Naive B cell (primary cell): ENCODE measurements at regions not wholly inside any gene's neighbourhood (a gene's known extent, or its start where the extent isn't known, plus 50 kb on each side); places are given as distances from the start of the nearest gene placed in this dataset.
A peak's percentile ranks its signal among the peaks of the same experiment; 100 is the strongest.
"Not testable (repeated sequence)": the region's sequence is repeated elsewhere in the genome, so short reads cannot be mapped to it uniquely, and the experiment has no call there.

Experiments
- ATAC-seq, 2 donors: fragments of 150-1000 bp; cut with Tn5 transposase; 2 replicates each; pipeline ENCODE4 v1.10.0; 2021; ENCODE audit warnings: low read depth in 2 of 2, mild to moderate bottlenecking in 2 of 2, moderate library complexity in 2 of 2
- DNase-seq: peaks from one replicate; pipeline ENCODE4 v3.0.0; 2022
- H3K27ac Mint-ChIP-seq, 6 donors: one replicate each; pipeline ENCODE4 v1.8.0; 2020 to 2022; ENCODE audit warnings: mild to moderate bottlenecking in 6 of 6, mixed read lengths in 6 of 6, moderate library complexity in 5 of 6, inconsistent platforms in 2 of 6
- H3K27me3 Mint-ChIP-seq, 3 donors: one replicate each; pipeline ENCODE4 v1.8.0; 2021 to 2022; ENCODE audit warnings: mixed read lengths in 3 of 3, mild to moderate bottlenecking in 1 of 3
- H3K36me3 Mint-ChIP-seq, 2 donors: one replicate each; pipeline ENCODE4 v1.8.0; 2020 to 2022; ENCODE audit warnings: mixed read lengths in 2 of 2, inconsistent platforms in 1 of 2, mild to moderate bottlenecking in 1 of 2
- H3K4me1 Mint-ChIP-seq, 3 donors: one replicate each; pipeline ENCODE4 v1.8.0; 2020 to 2022; ENCODE audit warnings: mixed read lengths in 3 of 3, inconsistent platforms in 1 of 3, mild to moderate bottlenecking in 1 of 3, moderate library complexity in 1 of 3
- H3K4me3 Mint-ChIP-seq, 8 donors: one replicate each; pipeline ENCODE4 v1.8.0; 2020 to 2022; ENCODE audit warnings: mild to moderate bottlenecking in 8 of 8, mixed read lengths in 8 of 8, moderate library complexity in 8 of 8, inconsistent platforms in 2 of 8
- H3K9me3 Mint-ChIP-seq, 7 donors: one replicate each; pipeline ENCODE4 v1.8.0; 2020 to 2022; ENCODE audit warnings: mixed read lengths in 7 of 7, mild to moderate bottlenecking in 5 of 7, inconsistent platforms in 2 of 7, moderate library complexity in 1 of 7

DNA sequence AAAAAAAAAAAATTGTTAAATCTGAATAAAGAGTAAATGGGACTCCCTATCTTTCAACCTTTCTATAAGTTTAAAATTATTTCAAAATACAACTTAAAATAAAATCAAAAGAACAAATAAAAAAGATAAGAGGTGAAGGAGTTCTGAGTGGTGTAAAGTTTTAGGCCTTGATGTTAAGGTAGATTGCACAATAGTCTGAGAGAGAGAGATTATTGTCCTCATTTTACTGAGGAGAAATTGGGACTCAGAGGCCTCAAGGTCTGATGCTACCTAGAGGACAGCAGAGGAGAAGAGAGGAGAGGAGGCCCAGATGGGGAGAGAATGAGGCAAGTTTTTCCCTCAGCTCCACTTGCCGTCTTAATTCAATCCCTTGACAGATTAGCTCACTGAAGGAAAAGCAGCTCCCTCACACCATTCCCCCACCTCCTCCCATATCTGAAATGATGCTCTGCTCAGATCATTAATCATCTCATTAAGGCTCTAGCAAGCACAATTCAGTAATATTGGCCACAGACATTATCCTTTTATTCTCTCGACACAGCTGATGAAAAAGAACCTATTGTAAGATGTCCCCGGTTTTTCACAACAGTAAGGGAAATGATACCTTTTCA lies 106.3 kb upstream of the PTPN13 start:
- Mint-ChIP-seq H3K9me3 (no peaks in the 10 kb centered on the region), H3K27me3 (no peaks in the 10 kb centered on the region), H3K27ac (no peak overlapping the region)

DNA sequence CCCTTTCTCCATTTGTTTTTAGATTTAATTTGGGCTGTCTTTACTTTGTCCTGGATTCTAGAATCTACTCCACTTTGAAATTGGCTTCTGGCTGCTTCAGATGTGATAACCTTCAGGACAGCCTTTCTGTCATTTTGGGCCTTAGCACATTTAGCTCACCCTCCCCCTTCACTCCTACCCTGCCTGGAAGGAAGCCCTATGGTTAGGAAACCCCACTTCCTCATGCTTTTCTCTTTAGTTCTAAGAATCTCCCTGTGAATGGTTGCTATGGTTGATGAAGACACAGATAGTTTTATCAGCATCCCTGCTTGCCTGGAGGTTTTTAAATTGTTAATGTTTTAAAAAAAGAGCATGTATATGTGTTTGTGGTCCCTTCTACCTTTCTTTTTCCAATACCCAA lies 100.7 kb upstream of the PTPN13 start:
- no peak overlapping the region for H3K27ac Mint-ChIP-seq
- H3K4me3 Mint-ChIP-seq, result no peak overlapping the region
- H3K36me3 Mint-ChIP-seq, result no peaks in the 10 kb centered on the region

More for the DNA sequence above, 106.3 kb upstream of the PTPN13 start:
- Mint-ChIP-seq H3K4me3 (no peak overlapping the region), H3K4me1 (peaks cover 0 to 2% (median 0%) of the 10 kb centered on the region in 3 donors), H3K36me3 (no peaks in the 10 kb centered on the region)
- ATAC-seq (no peak), DNase-seq (no peak)

DNA sequence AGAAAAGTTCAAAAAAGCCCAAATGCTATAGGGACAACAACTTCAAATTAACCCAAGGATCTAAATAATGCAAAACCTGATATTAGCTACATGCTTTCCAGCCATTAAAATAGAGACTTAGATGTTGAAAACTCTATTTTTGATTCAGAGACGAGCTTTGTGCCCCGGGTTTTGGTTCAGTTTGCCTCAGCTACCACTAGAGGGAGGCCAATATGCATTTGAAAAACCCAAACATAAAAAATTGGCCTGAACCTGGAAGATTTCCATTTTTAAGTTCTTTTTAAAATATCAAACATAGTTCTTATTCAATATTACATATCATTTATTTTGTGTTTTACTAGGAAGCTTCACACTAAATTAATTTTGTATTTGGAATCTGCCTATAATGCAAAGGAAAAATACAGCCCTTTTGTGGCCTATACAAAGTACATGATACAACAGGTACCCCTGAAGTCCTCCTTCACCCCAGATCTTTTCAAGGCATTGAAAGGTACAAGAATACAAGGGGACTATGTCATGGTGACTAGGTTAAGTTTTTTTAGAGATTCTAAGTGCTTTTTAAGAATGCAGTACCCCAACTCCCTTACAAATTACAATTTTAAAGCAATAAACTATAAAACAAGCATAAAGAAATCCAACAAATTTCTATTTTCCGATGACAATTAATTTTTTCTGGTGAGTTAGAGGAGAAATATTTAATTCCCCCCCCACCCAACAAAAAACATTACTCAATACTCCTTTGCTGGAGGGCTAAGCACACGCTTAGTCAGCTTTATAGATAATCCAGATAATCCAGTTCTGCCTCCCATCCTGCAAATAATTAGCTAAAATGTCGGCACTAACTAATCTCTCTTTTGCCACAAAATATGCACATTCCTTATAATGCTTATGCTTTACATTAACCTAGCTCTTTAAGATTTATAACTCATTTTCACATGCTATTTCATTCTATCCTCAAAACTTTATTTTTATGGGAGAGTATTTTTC lies 97.7 kb upstream of the PTPN13 start:
- H3K27ac Mint-ChIP-seq, result no peak overlapping the region
- ATAC-seq (no peak), DNase-seq (no peak)
- no peaks in the 10 kb centered on the region for H3K36me3 Mint-ChIP-seq
- H3K4me1 Mint-ChIP-seq, result no peaks in the 10 kb centered on the region
- H3K9me3 Mint-ChIP-seq, result no peaks in the 10 kb centered on the region
- H3K4me3 Mint-ChIP-seq, result no peak overlapping the region
- peaks cover 0 to 4% (median 0%) of the 10 kb centered on the region in 3 donors for H3K27me3 Mint-ChIP-seq

More for the DNA sequence above, 100.7 kb upstream of the PTPN13 start:
- no peak for DNase-seq
- no peak for ATAC-seq
- Mint-ChIP-seq H3K4me1 (no peaks in the 10 kb centered on the region), H3K27me3 (peaks cover 0 to 4% (median 0%) of the 10 kb centered on the region in 3 donors), H3K9me3 (no peaks in the 10 kb centered on the region)

DNA sequence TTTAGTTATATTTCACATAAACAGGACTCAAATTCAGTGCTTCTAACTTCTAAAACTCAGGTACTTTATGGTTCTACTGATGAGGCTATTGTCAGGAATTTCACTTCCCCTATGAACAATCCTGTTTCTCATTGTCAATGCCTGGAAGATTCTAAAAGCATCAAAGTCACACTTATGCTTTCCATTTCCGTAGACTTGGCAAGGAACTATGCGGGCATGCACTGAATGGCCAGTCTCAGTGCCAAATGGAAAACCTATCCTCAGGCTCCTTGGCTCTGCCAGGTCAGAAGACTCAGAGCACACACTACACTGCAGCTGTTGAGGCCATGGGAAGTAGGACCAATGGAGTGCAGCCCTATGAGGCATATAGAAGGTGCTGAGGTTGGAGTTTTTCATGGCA lies 97.0 kb upstream of the PTPN13 start:
- ATAC-seq, result no peak
- Mint-ChIP-seq H3K27me3 (peaks cover 0 to 4% (median under 1%) of the 10 kb centered on the region in 3 donors), H3K36me3 (no peaks in the 10 kb centered on the region), H3K27ac (peak overlapping the region in 1 of 6 donors; percentile 20), H3K4me1 (no peaks in the 10 kb centered on the region), H3K4me3 (no peak overlapping the region), H3K9me3 (no peaks in the 10 kb centered on the region)
- no peak for DNase-seq

DNA sequence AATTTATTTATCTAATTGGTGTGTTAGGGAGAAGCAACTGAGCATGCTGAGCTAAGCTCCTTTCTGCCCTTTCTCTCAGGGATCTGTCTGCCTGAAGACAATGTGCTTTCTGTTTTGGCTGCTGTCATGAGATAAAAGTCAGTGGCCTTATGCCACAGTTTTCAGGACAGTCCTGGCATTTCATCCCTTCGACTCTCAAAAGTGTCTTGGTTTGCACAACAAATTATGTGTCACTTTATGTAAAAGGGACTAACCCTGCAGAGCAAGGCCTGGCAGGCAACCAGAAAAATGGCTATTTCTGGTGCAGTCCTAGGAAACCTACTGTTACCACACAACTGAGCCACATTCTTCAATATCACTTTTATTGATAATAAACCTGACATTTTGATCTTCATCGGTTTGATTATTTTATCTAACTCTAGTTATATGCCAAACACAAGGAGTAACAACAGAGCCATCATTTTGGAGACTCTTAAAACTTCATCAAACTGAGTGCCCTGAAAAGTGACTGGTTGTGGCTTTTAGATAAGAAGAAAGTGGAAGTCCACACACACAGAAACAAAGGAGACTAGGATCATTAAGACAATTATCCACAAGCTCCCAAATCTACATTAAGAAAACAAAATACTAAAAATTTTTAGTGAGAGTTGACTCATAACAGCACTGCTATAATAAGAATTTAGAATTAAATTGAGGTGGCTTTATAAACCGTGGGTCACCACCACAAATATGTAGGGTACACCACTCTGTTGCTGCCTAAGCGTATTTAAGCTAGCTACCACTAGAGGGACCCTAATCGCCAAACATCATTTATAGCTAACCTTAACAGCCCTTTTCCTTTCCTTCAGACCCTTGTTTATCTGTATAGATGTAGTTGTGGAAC lies 95.9 kb upstream of the PTPN13 start:
- Mint-ChIP-seq H3K36me3 (no peaks in the 10 kb centered on the region), H3K27me3 (peaks cover 4 to 10% (median 10%) of the 10 kb centered on the region in 3 donors), H3K4me1 (no peaks in the 10 kb centered on the region), H3K27ac (no peak overlapping the region), H3K4me3 (no peak overlapping the region), H3K9me3 (no peaks in the 10 kb centered on the region)
- peak; percentile 51 to 75 for ATAC-seq
- peak; percentile 12 for DNase-seq

DNA sequence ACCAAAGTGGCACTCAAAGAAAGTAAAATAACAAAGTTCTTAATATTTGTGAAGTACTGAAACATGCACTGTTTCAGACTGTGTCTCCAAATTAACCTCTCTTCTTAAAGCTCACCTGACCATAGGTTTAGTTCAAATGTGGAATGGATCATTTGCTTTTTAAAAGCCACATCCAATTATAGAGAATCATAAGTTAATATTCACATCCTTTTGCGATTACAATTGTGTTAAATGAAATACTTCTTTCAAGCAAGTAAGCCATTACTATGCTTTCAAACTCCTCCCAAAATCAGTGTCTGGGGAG lies 95.3 kb upstream of the PTPN13 start:
- Mint-ChIP-seq H3K4me3 (no peak overlapping the region), H3K4me1 (no peaks in the 10 kb centered on the region), H3K9me3 (no peaks in the 10 kb centered on the region), H3K36me3 (no peaks in the 10 kb centered on the region), H3K27me3 (peaks cover 4 to 16% (median 11%) of the 10 kb centered on the region in 3 donors), H3K27ac (no peak overlapping the region)
- DNase-seq, result no peak
- ATAC-seq, result no peak

DNA sequence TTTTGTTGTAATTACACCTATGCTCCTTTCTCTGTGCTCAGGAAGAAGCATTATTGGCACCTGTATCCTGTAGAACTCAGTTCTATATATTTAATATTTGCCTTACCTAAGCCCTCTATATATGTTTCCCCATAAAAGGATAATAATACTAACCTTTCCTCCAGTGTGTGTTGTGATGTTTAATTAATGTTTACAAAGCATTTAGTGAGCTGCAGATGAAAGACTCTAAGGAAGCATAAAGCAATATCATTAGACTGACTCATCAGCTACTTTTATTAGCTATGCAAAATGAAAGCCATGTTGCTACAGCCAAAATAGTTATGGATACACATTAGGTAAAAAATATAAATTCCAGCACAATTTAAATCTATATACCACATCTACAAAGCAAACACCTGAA lies 93.6 kb upstream of the PTPN13 start:
- no peak overlapping the region for H3K27ac Mint-ChIP-seq
- H3K4me3 Mint-ChIP-seq, result no peak overlapping the region
- no peak for DNase-seq
- H3K36me3 Mint-ChIP-seq, result no peaks in the 10 kb centered on the region
- no peak for ATAC-seq
- no peaks in the 10 kb centered on the region for H3K4me1 Mint-ChIP-seq
- no peaks in the 10 kb centered on the region for H3K9me3 Mint-ChIP-seq
- peaks cover 7 to 16% (median 11%) of the 10 kb centered on the region in 3 donors for H3K27me3 Mint-ChIP-seq

DNA sequence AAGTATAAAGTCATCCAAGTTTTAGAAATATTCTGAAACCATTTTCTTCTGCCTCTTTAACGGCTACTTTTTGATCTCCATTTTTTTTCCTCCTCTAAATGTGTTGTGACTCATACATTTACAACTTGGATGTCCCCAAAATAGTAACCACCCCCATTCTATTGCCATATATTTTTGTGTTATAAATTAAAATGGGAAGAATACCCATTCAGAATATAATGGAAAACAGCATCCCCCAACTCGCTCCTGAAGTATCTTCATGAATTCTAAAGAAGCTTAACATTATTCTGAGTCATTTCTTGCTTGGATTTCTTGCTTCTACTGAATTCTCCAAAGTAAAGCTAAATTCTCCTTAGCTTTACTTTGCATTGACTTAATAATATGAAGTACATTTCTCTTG lies 92.0 kb upstream of the PTPN13 start:
- no peak for DNase-seq
- Mint-ChIP-seq H3K4me1 (no peaks in the 10 kb centered on the region), H3K27ac (no peak overlapping the region), H3K27me3 (peaks cover 7 to 16% (median 11%) of the 10 kb centered on the region in 3 donors), H3K4me3 (no peak overlapping the region), H3K36me3 (no peaks in the 10 kb centered on the region), H3K9me3 (no peaks in the 10 kb centered on the region)
- ATAC-seq, result no peak

DNA sequence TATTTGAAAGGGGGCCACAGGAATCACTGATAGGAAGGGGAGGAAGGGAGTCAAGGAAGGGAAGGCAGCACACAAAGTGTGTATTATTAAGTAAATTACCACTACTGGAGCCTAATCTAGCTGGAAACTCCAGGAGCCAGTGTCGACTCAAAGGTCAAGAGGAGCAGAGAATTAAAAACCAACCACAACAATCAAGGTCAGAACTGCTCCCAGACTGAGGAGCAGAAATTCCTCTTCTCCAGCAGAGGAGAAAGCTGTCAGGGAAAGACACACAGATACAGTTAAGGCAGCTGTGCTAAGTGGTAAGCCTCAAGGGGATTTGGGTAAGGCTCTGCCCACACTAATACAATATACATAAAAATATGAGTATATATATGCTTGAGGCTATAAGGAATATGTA lies 87.5 kb upstream of the PTPN13 start:
- DNase-seq, result no peak
- no peak overlapping the region for H3K27ac Mint-ChIP-seq
- no peaks in the 10 kb centered on the region for H3K9me3 Mint-ChIP-seq
- H3K4me3 Mint-ChIP-seq, result no peak overlapping the region
- H3K4me1 Mint-ChIP-seq, result no peaks in the 10 kb centered on the region
- ATAC-seq, result no peak
- peaks cover 7 to 16% (median 11%) of the 10 kb centered on the region in 3 donors for H3K27me3 Mint-ChIP-seq
- no peaks in the 10 kb centered on the region for H3K36me3 Mint-ChIP-seq

DNA sequence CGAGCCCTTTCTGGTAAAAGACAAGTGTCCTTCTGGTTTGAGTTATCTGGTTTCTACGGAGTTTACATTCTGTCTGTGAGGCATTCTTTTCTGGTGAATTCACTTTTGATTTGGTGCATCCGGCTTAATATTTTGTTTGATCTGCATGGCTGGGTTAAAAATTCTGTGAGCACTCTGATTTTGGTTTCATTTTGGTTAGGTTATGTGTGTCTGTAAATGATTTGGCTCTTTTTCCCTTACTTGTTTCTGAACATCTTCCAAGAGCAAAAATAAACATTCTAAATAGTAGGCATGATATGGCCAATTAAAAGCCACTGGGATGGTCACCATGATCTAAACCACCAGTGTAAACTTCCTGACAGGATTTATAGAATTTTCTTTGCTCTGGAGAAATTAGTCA lies 85.7 kb upstream of the PTPN13 start:
- no peaks in the 10 kb centered on the region for H3K4me1 Mint-ChIP-seq
- H3K9me3 Mint-ChIP-seq, result no peaks in the 10 kb centered on the region
- peaks cover 0 to 7% (median 4%) of the 10 kb centered on the region in 3 donors for H3K27me3 Mint-ChIP-seq
- H3K4me3 Mint-ChIP-seq, result no peak overlapping the region
- ATAC-seq (no peak), DNase-seq (no peak)
- H3K27ac Mint-ChIP-seq, result no peak overlapping the region
- no peaks in the 10 kb centered on the region for H3K36me3 Mint-ChIP-seq

DNA sequence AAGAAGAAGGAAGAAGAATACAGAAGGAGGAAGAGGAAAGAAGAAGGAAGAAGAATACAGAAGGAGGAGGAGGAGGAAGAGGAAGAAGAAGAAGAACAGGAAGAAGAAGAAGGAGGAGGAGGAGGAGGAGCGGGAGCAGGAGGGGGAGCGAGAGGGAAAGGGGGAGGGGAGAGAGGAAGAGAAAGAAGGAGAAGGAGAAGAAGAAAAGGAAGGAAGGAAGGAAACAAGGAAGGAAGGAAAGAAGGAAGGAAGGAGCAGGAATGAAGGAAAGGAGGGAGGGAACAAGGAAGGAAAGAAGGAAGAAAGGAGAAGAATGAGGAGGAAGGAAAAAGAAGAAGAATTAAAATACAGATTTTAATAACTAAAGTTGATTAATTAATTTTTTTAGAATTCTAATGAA lies 82.5 kb upstream of the PTPN13 start:
- DNase-seq, result no peak
- no peaks in the 10 kb centered on the region for H3K4me1 Mint-ChIP-seq
- H3K36me3 Mint-ChIP-seq, result no peaks in the 10 kb centered on the region
- no peak overlapping the region for H3K27ac Mint-ChIP-seq
- no peaks in the 10 kb centered on the region for H3K27me3 Mint-ChIP-seq
- H3K9me3 Mint-ChIP-seq, result peaks cover 0 to 3% (median 0%) of the 10 kb centered on the region in 7 donors
- H3K4me3 Mint-ChIP-seq, result no peak overlapping the region
- ATAC-seq, result no peak

DNA sequence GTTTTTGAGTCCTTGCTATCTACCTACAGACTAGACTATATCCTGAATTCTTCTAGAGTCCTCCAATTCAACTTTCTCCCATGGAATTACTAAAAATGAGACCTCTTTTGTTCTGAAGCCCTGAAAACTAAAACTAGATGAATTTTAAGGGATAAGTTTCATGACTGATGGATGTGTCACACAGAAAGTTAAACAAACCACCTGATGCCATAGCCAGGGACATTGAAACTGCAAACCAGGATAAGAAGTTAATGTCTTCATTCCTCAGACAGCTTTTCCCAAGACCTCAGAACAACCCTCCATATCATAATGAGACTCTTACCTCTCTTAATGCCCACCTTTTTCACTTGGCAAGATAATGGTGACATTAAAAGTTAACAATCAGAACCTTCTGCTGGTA lies 81.5 kb upstream of the PTPN13 start:
- H3K4me1 Mint-ChIP-seq, result no peaks in the 10 kb centered on the region
- no peaks in the 10 kb centered on the region for H3K27me3 Mint-ChIP-seq
- peaks cover 0 to 3% (median 0%) of the 10 kb centered on the region in 7 donors for H3K9me3 Mint-ChIP-seq
- no peak overlapping the region for H3K27ac Mint-ChIP-seq
- ATAC-seq, result no peak
- H3K4me3 Mint-ChIP-seq, result no peak overlapping the region
- DNase-seq, result no peak
- no peaks in the 10 kb centered on the region for H3K36me3 Mint-ChIP-seq

DNA sequence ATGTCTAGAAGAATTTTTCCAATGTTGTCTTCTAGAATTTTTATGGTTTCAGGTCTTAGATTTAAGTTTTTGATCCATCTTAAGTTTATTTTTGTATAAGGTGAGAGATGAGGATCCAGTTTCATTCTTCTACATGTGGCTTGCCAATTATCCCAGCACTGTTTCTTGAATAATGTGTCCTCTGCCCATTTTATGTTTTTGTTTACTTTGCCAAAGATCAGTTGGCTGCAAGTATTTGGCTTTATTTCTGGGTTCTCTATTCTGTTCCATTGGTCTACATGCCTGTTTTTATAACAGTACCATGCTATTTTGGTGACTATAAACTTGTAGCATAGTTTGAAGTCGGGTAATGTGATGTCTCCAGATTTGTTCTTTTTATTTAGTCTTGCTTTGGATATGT lies 78.2 kb upstream of the PTPN13 start:
- not testable (repeated sequence) for ATAC-seq, H3K36me3 Mint-ChIP-seq, H3K4me1 Mint-ChIP-seq, H3K4me3 Mint-ChIP-seq, H3K27ac Mint-ChIP-seq, H3K27me3 Mint-ChIP-seq, DNase-seq
- H3K9me3 Mint-ChIP-seq, result peaks cover 6 to 25% (median 13%) of the 10 kb centered on the region in 7 donors
